Mammary epithelial cell (primary cell): ENCODE measurements at regions not wholly inside any gene's neighbourhood (a gene's known extent, or its start where the extent isn't known, plus 50 kb on each side); places are given as distances from the start of the nearest gene placed in this dataset.

Experiments used
- EZH2 ChIP-seq: IDR thresholded peaks from 2 replicates; pipeline ENCODE4 v1.6.1; 2012; ENCODE audit warnings: low read length, inconsistent platforms, borderline replicate concordance
- TF ChIP-seq, protein P1 (sequence below), 2 donors: IDR thresholded peaks in 1 of 2; conservative IDR thresholded peaks in 1 of 2; 2 replicates each; pipeline ENCODE4 v1.5.1; 2011 to 2012; ENCODE audit warnings: inconsistent platforms in 2 of 2, low read length in 2 of 2, mild to moderate bottlenecking in 2 of 2, control low read depth in 1 of 2, low read depth in 1 of 2; ENCODE audit not compliant: insufficient read depth in 1 of 2; ENCODE audit errors: extremely low read depth in 1 of 2

DNA sequence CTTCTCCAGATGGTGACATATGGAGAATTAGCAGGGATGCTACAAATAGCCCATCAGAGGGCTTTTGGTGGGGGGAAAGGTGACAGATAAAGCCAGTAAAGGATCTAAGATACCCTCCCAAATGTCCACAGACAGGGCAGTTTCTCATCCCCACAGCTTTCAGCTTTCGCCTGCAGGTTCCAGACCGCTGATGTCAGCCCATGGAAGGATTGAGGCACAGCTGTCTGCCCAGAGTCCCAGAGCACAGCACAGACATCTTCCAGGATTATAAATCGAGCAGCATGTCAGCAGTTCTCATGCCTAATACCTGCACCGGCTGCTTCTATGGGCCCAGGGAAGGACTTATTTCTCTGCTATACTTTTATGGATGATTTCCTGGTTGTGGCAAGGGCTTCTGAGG lies 96.7 kb upstream of the MXRA5 start:
- TF ChIP-seq, protein P1, sequence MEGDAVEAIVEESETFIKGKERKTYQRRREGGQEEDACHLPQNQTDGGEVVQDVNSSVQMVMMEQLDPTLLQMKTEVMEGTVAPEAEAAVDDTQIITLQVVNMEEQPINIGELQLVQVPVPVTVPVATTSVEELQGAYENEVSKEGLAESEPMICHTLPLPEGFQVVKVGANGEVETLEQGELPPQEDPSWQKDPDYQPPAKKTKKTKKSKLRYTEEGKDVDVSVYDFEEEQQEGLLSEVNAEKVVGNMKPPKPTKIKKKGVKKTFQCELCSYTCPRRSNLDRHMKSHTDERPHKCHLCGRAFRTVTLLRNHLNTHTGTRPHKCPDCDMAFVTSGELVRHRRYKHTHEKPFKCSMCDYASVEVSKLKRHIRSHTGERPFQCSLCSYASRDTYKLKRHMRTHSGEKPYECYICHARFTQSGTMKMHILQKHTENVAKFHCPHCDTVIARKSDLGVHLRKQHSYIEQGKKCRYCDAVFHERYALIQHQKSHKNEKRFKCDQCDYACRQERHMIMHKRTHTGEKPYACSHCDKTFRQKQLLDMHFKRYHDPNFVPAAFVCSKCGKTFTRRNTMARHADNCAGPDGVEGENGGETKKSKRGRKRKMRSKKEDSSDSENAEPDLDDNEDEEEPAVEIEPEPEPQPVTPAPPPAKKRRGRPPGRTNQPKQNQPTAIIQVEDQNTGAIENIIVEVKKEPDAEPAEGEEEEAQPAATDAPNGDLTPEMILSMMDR (conservative IDR thresholded peaks at IDR 0.05 in 1 of 2, IDR thresholded peaks at IDR 0.05 in 1 of 2; ENCODE audit: extremely low read depth in 1 of 2, insufficient read depth in 1 of 2, low read depth in 1 of 2, low read length in 2 of 2), result no peak
- no peak for TF ChIP-seq EZH2
